KBM-7 (cell line): ENCODE measurements at regions not wholly inside any gene's neighbourhood (a gene's known extent, or its start where the extent isn't known, plus 50 kb on each side); places are given as distances from the start of the nearest gene placed in this dataset.

Experiments used
- DNase-seq: peaks from one replicate; pipeline ENCODE4 v3.0.0-alpha.2; 2015
- in situ Hi-C: fragments of 300-500 bp; cut with MboI; formaldehyde crosslinking; loops from 2 replicates; pipeline ENCODE4 v1.14.3; 2020; ENCODE audit warnings: low sequenced_read_pairs, low pct_unique_long_range_greater_than_20kb, mixed read lengths

- in situ Hi-C loops, result no loop called here
- no peak for DNase-seq
Observed at GRCh38 chr4:187544461-187545053, 451.0 kb upstream of the ZFP42 start.

- no peak for DNase-seq
Observed at GRCh38 chr4:187547316-187547715, 448.3 kb upstream of the ZFP42 start.

GRCh38 chr4:187550256-187550950 lies 445.2 kb upstream of the ZFP42 start:
- in situ Hi-C loops, result no loop called here
- DNase-seq, result no peak

More at GRCh38 chr4:187547316-187547715, 448.3 kb upstream of the ZFP42 start:
- in situ Hi-C loops, result no loop called here

GRCh38 chr4:187552781-187553180 lies 442.8 kb upstream of the ZFP42 start:
- in situ Hi-C loops, result no loop called here
- no peak for DNase-seq

GRCh38 chr4:187555174-187555573 lies 440.4 kb upstream of the ZFP42 start:
- no peak for DNase-seq
- in situ Hi-C loops, result no loop called here

GRCh38 chr4:187558391-187558790 lies 437.2 kb upstream of the ZFP42 start:
- in situ Hi-C loops, result no loop called here
- no peak for DNase-seq

- in situ Hi-C loops, result no loop called here
- no peak for DNase-seq
Observed at GRCh38 chr4:187562345-187562744, 433.2 kb upstream of the ZFP42 start.

- DNase-seq, result no peak
- in situ Hi-C loops, result no loop called here
Observed at GRCh38 chr4:187565416-187565815, 430.2 kb upstream of the ZFP42 start.

- in situ Hi-C loops, result no loop called here
- DNase-seq, result no peak
Observed at GRCh38 chr4:187569871-187570270, 425.7 kb upstream of the ZFP42 start.

- no peak for DNase-seq
- in situ Hi-C loops, result no loop called here
Observed at GRCh38 chr4:187575706-187576105, 419.9 kb upstream of the ZFP42 start.

- DNase-seq, result no peak
- in situ Hi-C loops, result no loop called here
Observed at GRCh38 chr4:187576751-187577150, 418.8 kb upstream of the ZFP42 start.

- in situ Hi-C loops, result no loop called here
- no peak for DNase-seq
Observed at GRCh38 chr4:187577941-187578480, 417.6 kb upstream of the ZFP42 start.

GRCh38 chr4:187586892-187587291 lies 408.7 kb upstream of the ZFP42 start:
- in situ Hi-C loops, result no loop called here
- DNase-seq, result no peak

- in situ Hi-C loops, result no loop called here
- DNase-seq, result no peak
Observed at GRCh38 chr4:187598196-187598595, 397.4 kb upstream of the ZFP42 start.

GRCh38 chr4:187602339-187603092 lies 393.1 kb upstream of the ZFP42 start:
- DNase-seq, result no peak
- in situ Hi-C loops, result no loop called here

- in situ Hi-C loops, result no loop called here
- DNase-seq, result no peak
Observed at GRCh38 chr4:187603093-187604025, 392.2 kb upstream of the ZFP42 start.

- no peak for DNase-seq
- in situ Hi-C loops, result no loop called here
Observed at GRCh38 chr4:187604984-187605383, 390.6 kb upstream of the ZFP42 start.

- DNase-seq, result peak; percentile 43
- in situ Hi-C loops, result no loop called here
Observed at GRCh38 chr4:187606581-187606980, 389.0 kb upstream of the ZFP42 start.

- no peak for DNase-seq
- in situ Hi-C loops, result no loop called here
Observed at GRCh38 chr4:187608001-187608421, 387.6 kb upstream of the ZFP42 start.
